K562 (cell line): ENCODE measurements at regions not wholly inside any gene's neighbourhood (a gene's known extent, or its start where the extent isn't known, plus 50 kb on each side); places are given as distances from the start of the nearest gene placed in this dataset.

Experiments
- ATAC-seq: fragments of 200-7000 bp; cut with Tn5 transposase; 3 replicates; pipeline ENCODE4 v1.9.1; 2020; ENCODE audit warnings: moderate library complexity
- BruUV-seq: library from RNA; stranded (reverse); fragments of 400-500 nt; replicated peaks from 2 replicates; lab custom pipeline; 2021; lab: Mats Ljungman, UMichigan
- CTCF ChIA-PET: fragments of 300-600 bp; formaldehyde crosslinking; extraction: SDS; loops from one replicate; lab custom pipeline; 2021; ENCODE audit warnings: low intra/inter-chr PET ratio; lab: Yijun Ruan, JAX
- POLR2A ChIA-PET: fragments of 300-600, 350-650 bp; sonication (Branson Sonifier 250); formaldehyde crosslinking; extraction: SDS; loops from one replicate; lab custom pipeline; 2021; ENCODE audit warnings: antibody characterized with exemption, inconsistent platforms; lab: Yijun Ruan, JAX
- DNase-seq, 4 experiments: peaks; one replicate each; pipeline versions ENCODE4 v3.0.0 to v3.0.0-alpha.2; 2011 to 2018; ENCODE audit warnings: low spot score in 3 of 4, mixed read lengths in 3 of 4; ENCODE audit errors: extremely low read depth in 1 of 4
- FAIRE-seq: peaks from 2 replicates; lab custom pipeline; 2011; peaks lifted over from hg19 to GRCh38; lab: Jason Lieb, UNC
- H2AFZ ChIP-seq: 2 replicates; pipeline ENCODE4 v1.6.0; 2011; ENCODE audit warnings: low read depth, low read length, control low read depth, inconsistent platforms
- H3K27ac ChIP-seq: fragments of 200-600 bp; 3 replicates; pipeline ENCODE4 v1.8.0; 2011; ENCODE audit warnings: low read depth, mild to moderate bottlenecking, control low read depth, inconsistent platforms, low read length, moderate library complexity, mixed read lengths; ENCODE audit errors: extremely low read depth
- H3K27me3 ChIP-seq, 2 experiments: fragments of 300-600 bp in 1 of 2; 2 replicates in 1 of 2; 3 replicates in 1 of 2; pipeline versions ENCODE4 v1.6.0 to v1.8.0; 2011; ENCODE audit warnings: inconsistent platforms in 2 of 2, low read length in 2 of 2, mild to moderate bottlenecking in 1 of 2, mixed read lengths in 1 of 2, moderate library complexity in 1 of 2; ENCODE audit not compliant: control insufficient read depth in 2 of 2, insufficient read depth in 2 of 2
- H3K36me3 ChIP-seq: fragments of 300-600 bp; 3 replicates; pipeline ENCODE4 v1.8.0; 2011; ENCODE audit warnings: mild to moderate bottlenecking, low read length, inconsistent platforms; ENCODE audit not compliant: control insufficient read depth, insufficient read depth
- H3K4me1 ChIP-seq, 2 experiments: fragments of 200-600 bp in 1 of 2; replicated peaks in 1 of 2; 2 replicates in 1 of 2; 3 replicates in 1 of 2; pipeline versions ENCODE4 v1.5.1 to v1.8.0; 2011; ENCODE audit warnings: inconsistent platforms in 2 of 2, low read length in 2 of 2, mild to moderate bottlenecking in 1 of 2, mixed read lengths in 1 of 2, moderate library complexity in 1 of 2; ENCODE audit not compliant: control insufficient read depth in 2 of 2, insufficient read depth in 2 of 2
- H3K4me2 ChIP-seq: 2 replicates; pipeline ENCODE4 v1.6.1; 2011; ENCODE audit warnings: low read length, control low read depth, inconsistent platforms, mixed read lengths; ENCODE audit not compliant: insufficient read depth
- H3K4me3 ChIP-seq: fragments of 200-600 bp; sonication (generic), shearing (Covaris generic); 2 replicates; pipeline ENCODE4 v1.5.1; 2016; ENCODE audit warnings: control low read depth, inconsistent platforms
- H3K79me2 ChIP-seq: fragments of 200-600 bp; 3 replicates; pipeline ENCODE4 v1.8.0; 2011; ENCODE audit warnings: low read length, inconsistent platforms; ENCODE audit not compliant: control insufficient read depth, insufficient read depth
- H3K9ac ChIP-seq, 2 experiments: 2 replicates each; pipeline versions ENCODE4 v1.6.0 to v1.6.1; 2011; ENCODE audit warnings: low read depth in 2 of 2, low read length in 2 of 2, control low read depth in 1 of 2, inconsistent platforms in 1 of 2, mild to moderate bottlenecking in 1 of 2, mixed read lengths in 1 of 2; ENCODE audit not compliant: insufficient read depth in 1 of 2
- H3K9me1 ChIP-seq: one replicate; pipeline ENCODE4 v1.6.0; 2011; ENCODE audit warnings: inconsistent platforms, mild to moderate bottlenecking, low read length, moderate library complexity; ENCODE audit not compliant: control insufficient read depth, insufficient read depth
- H3K9me3 ChIP-seq: replicated peaks from 2 replicates; pipeline ENCODE4 v1.5.1; 2011; ENCODE audit warnings: low read depth, low read length, inconsistent platforms; ENCODE audit not compliant: control insufficient read depth, insufficient read depth
- H4K20me1 ChIP-seq: replicated peaks from 2 replicates; pipeline ENCODE4 v1.6.1; 2011; ENCODE audit warnings: low read length, inconsistent platforms, mixed read lengths; ENCODE audit not compliant: control insufficient read depth, insufficient read depth
- FOXP4 ChIP-seq: sonication (generic); formaldehyde crosslinking; IDR thresholded peaks from 2 replicates; pipeline ENCODE4 v1.8.0; 2022; ENCODE audit warnings: mild to moderate bottlenecking, missing genetic modification reagents, borderline replicate concordance
- GATA2 ChIP-seq: sonication (generic); formaldehyde crosslinking; IDR thresholded peaks from 2 replicates; pipeline ENCODE4 v1.4.0; 2020; ENCODE audit warnings: mild to moderate bottlenecking, missing genetic modification reagents
- HDAC1 ChIP-seq, 2 experiments: fragments of 450-650 bp; IDR thresholded peaks; 2 replicates each; pipeline ENCODE4 v1.6.1; 2016 to 2017; ENCODE audit warnings: inconsistent platforms in 1 of 2, mild to moderate bottlenecking in 1 of 2, moderate library complexity in 1 of 2
- HMGN3 ChIP-seq: IDR thresholded peaks from 2 replicates; pipeline ENCODE4 v1.6.1; 2011; ENCODE audit warnings: borderline replicate concordance, low read depth, mild to moderate bottlenecking, mixed read lengths, low read length; ENCODE audit not compliant: insufficient read length; ENCODE audit errors: extremely low read depth
- HSF4 ChIP-seq: fragments of 250-450 bp; sonication (Bioruptor Pico); IDR thresholded peaks from 2 replicates; pipeline ENCODE4 v2.1.2; 2022; ENCODE audit warnings: mild to moderate bottlenecking, moderate library complexity, borderline replicate concordance
- SMARCB1 ChIP-seq: IDR thresholded peaks from 2 replicates; pipeline ENCODE4 v1.6.1; 2011; ENCODE audit warnings: improper control_type of control experiment, low read depth; ENCODE audit not compliant: insufficient read length
- TRIM24 ChIP-seq, 2 experiments: fragments of 450-650 bp; IDR thresholded peaks; 2 replicates each; pipeline ENCODE4 v1.6.1; 2016
- ZBTB9 ChIP-seq: fragments of 450-650 bp; formaldehyde crosslinking; IDR thresholded peaks from 2 replicates; pipeline ENCODE4 v1.4.0; 2020; ENCODE audit warnings: mild to moderate bottlenecking, moderate library complexity
- ZNF146 ChIP-seq: IDR thresholded peaks from one replicate; pipeline ENCODE4 v1.6.1; 2018; ENCODE audit warnings: missing compliant biosample characterization; ENCODE audit not compliant: unreplicated experiment
- WGBS: fragments of 100-300 bp; shearing (Covaris generic); methylation state at CpG from one replicate; pipeline ENCODE4 v1.1.6; 2016; ENCODE audit warnings: low coverage, mixed read lengths; ENCODE audit not compliant: insufficient coverage; ENCODE audit errors: missing lambda C conversion rate; 5-methylcytosine and 5-hydroxymethylcytosine counted together
- in situ Hi-C: fragments of 300-500 bp; cut with MboI; formaldehyde crosslinking; loops from 4 replicates; pipeline ENCODE4 v1.15.0; 2018; ENCODE audit warnings: inconsistent platforms, mixed read lengths
- intact Hi-C: fragments of 100-400 bp; cut with micrococcal nuclease; formaldehyde crosslinking; loops from 2 replicates; pipeline ENCODE4 v1.14.2; 2022
- TF ChIP-seq, protein P1 (sequence below): IDR thresholded peaks from 2 replicates; pipeline ENCODE4 v1.6.1; 2011; ENCODE audit not compliant: insufficient read length; ENCODE audit errors: extremely low read depth

DNA sequence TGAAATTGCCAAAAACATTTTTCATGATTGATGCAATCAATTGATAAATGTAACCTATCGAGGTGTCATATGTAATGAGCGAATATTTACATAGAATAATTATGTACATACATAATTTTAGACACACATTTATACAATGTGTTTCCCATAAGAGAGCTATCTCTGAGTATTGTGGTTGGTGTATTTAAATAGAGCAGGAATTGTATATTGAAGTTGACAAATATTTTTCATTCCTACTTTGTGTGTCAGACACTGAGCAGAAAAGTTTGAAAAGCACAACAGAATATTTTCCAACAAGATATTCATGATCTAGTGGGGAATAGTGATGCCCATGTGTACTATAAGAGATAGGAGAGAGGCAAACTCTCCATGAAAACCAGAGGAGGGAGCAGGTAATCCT is 295.2 kb downstream of the ANKRD50 start:
- Histone ChIP-seq H3K9me1 (no peaks in the 10 kb centered on the region), H2AFZ (no peak overlapping the region), H3K4me3 (no peak overlapping the region), H3K4me2 (no peak overlapping the region)
- POLR2A ChIA-PET: no interaction called here
- TF ChIP-seq ZNF146 (CRISPR knock-in tag): no peak
- TF ChIP-seq HSF4 (CRISPR knock-in tag): no peak
- TF ChIP-seq, protein P1, sequence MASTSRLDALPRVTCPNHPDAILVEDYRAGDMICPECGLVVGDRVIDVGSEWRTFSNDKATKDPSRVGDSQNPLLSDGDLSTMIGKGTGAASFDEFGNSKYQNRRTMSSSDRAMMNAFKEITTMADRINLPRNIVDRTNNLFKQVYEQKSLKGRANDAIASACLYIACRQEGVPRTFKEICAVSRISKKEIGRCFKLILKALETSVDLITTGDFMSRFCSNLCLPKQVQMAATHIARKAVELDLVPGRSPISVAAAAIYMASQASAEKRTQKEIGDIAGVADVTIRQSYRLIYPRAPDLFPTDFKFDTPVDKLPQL: no peak
- TF ChIP-seq HMGN3: no peak
- no peak for TF ChIP-seq SMARCB1
- no peak for TF ChIP-seq TRIM24 (IDR thresholded peaks at IDR 0.05)
- TF ChIP-seq, all 486 proteins: peak for 0
- intact Hi-C loops (no loop called here), in situ Hi-C loops (no loop called here)
- Histone ChIP-seq H3K27me3 (no peaks in the 10 kb centered on the region), H3K9ac (no peak overlapping the region), H3K4me1 (no peaks in the 10 kb centered on the region), H3K9me3 (no peaks in the 10 kb centered on the region), H3K36me3 (no peaks in the 10 kb centered on the region), H3K27ac (no peak overlapping the region), H3K79me2 (no peaks in the 10 kb centered on the region), H4K20me1 (no peaks in the 10 kb centered on the region)
- no TSS peak for BruUV-seq
- CTCF ChIA-PET: no interaction called here
- FAIRE-seq (no peak), ATAC-seq (no peak), DNase-seq (no peak)
- 6% methylated on average over 2 of the region's 2 CpGs for WGBS

GRCh38 chr4:124420166-124420695 is 292.3 kb downstream of the ANKRD50 start:
- DNase-seq (no peak), FAIRE-seq (no peak), ATAC-seq (no peak)
- 2% methylated on average over 3 of the region's 3 CpGs for WGBS
- ChIA-PET POLR2A (no interaction called here), CTCF (no interaction called here)
- Histone ChIP-seq H3K9ac (no peak overlapping the region), H3K4me2 (no peak overlapping the region), H3K27ac (no peak overlapping the region), H3K79me2 (no peaks in the 10 kb centered on the region), H3K4me3 (no peak overlapping the region), H2AFZ (no peak overlapping the region), H3K36me3 (no peaks in the 10 kb centered on the region), H3K27me3 (no peaks in the 10 kb centered on the region), H3K9me3 (no peaks in the 10 kb centered on the region), H3K9me1 (no peaks in the 10 kb centered on the region), H3K4me1 (no peaks in the 10 kb centered on the region), H4K20me1 (no peaks in the 10 kb centered on the region)
- no TSS peak for BruUV-seq
- intact Hi-C loops: no loop called here
- in situ Hi-C loops: no loop called here
- TF ChIP-seq ZBTB9 (no peak), FOXP4 (CRISPR knock-in tag) (no peak), HDAC1 (IDR thresholded peaks at IDR 0.05) (no peak), GATA2 (no peak)
